H1 (cell line): ENCODE measurements at regions not wholly inside any gene's neighbourhood (a gene's known extent, or its start where the extent isn't known, plus 50 kb on each side); places are given as distances from the start of the nearest gene placed in this dataset.

Experiments used
- CTCF ChIA-PET: fragments of 300-600 bp; sonication (Branson Sonifier 250); formaldehyde crosslinking; loops from one replicate; lab custom pipeline; 2021; ENCODE audit not compliant: partially characterized antibody; lab: Charles Lee
- POLR2A ChIA-PET: fragments of 300-600 bp; sonication (Branson Sonifier 250); formaldehyde crosslinking; loops from one replicate; lab custom pipeline; 2021; ENCODE audit warnings: inconsistent platforms; ENCODE audit not compliant: partially characterized antibody; lab: Charles Lee
- DNase-seq, 2 experiments: peaks; one replicate each; pipeline versions ENCODE4 v3.0.0 to v3.0.0-alpha.2; 2010 to 2022; ENCODE audit warnings: low spot score in 2 of 2, low read depth in 1 of 2, mixed read lengths in 1 of 2
- FAIRE-seq: peaks from 2 replicates; lab custom pipeline; 2011; peaks lifted over from hg19 to GRCh38; lab: Jason Lieb, UNC
- H2AFZ ChIP-seq: 2 replicates; pipeline ENCODE4 v1.8.1; 2012; ENCODE audit warnings: low read length, inconsistent platforms
- H2AK5ac ChIP-seq: 2 replicates; pipeline ENCODE4 v1.6.1; 2013; ENCODE audit warnings: low read depth, low read length
- H2BK120ac ChIP-seq: replicated peaks from 2 replicates; pipeline ENCODE3; 2013; ENCODE audit warnings: low read depth, low read length, inconsistent platforms
- H2BK12ac ChIP-seq: 2 replicates; pipeline ENCODE4 v1.6.1; 2013; ENCODE audit warnings: low read depth, low read length
- H2BK15ac ChIP-seq: 2 replicates; pipeline ENCODE4 v1.6.1; 2013; ENCODE audit warnings: low read length
- H2BK20ac ChIP-seq: 2 replicates; pipeline ENCODE4 v1.6.1; 2013; ENCODE audit warnings: low read length
- H2BK5ac ChIP-seq: 2 replicates; pipeline ENCODE4 v1.6.1; 2013; ENCODE audit warnings: low read depth, low read length
- H3K14ac ChIP-seq: 2 replicates; pipeline ENCODE4 v1.6.1; 2013; ENCODE audit warnings: inconsistent platforms; ENCODE audit not compliant: insufficient read length
- H3K18ac ChIP-seq: 2 replicates; pipeline ENCODE4 v1.6.1; 2013; ENCODE audit warnings: low read length; ENCODE audit errors: extremely low read depth
- H3K23ac ChIP-seq: 2 replicates; pipeline ENCODE4 v1.6.1; 2013; ENCODE audit warnings: inconsistent platforms; ENCODE audit not compliant: insufficient read length
- H3K23me2 ChIP-seq: 2 replicates; pipeline ENCODE4 v1.6.1; 2013; ENCODE audit warnings: low read depth, low read length
- H3K27ac ChIP-seq: 2 replicates; pipeline ENCODE4 v1.6.1; 2011; ENCODE audit warnings: low read depth, low read length, inconsistent platforms
- H3K27me3 ChIP-seq, 4 experiments: replicated peaks in 1 of 4; 1 replicate in 1 of 4; 2 replicates in 3 of 4; pipeline versions ENCODE4 v1.6.1 to v1.8.1; 2011 to 2013; ENCODE audit warnings: low read length in 3 of 4, mild to moderate bottlenecking in 3 of 4, inconsistent platforms in 2 of 4, mixed read lengths in 2 of 4, moderate library complexity in 1 of 4; ENCODE audit not compliant: control insufficient read depth in 3 of 4, insufficient read depth in 3 of 4; ENCODE audit errors: extremely low read depth in 1 of 4
- H3K36me3 ChIP-seq, 4 experiments: 2 replicates each; pipeline versions ENCODE4 v1.6.1 to v1.8.1; 2011 to 2013; ENCODE audit warnings: mild to moderate bottlenecking in 4 of 4, low read length in 3 of 4, moderate library complexity in 2 of 4, control low read depth in 1 of 4, inconsistent platforms in 1 of 4; ENCODE audit not compliant: insufficient read depth in 4 of 4, control insufficient read depth in 2 of 4
- H3K4ac ChIP-seq: replicated peaks from 2 replicates; pipeline ENCODE3; 2013; ENCODE audit warnings: low read length, low read depth, mixed read lengths, inconsistent platforms; ENCODE audit not compliant: insufficient read length
- H3K4me1 ChIP-seq, 4 experiments: replicated peaks in 1 of 4; 1 replicate in 1 of 4; 2 replicates in 3 of 4; pipeline versions ENCODE4 v1.6.1 to v1.8.1; 2011 to 2013; ENCODE audit warnings: low read length in 3 of 4, inconsistent platforms in 2 of 4, mixed read lengths in 1 of 4; ENCODE audit not compliant: insufficient read depth in 4 of 4, control insufficient read depth in 3 of 4
- H3K4me2 ChIP-seq, 2 experiments: 2 replicates each; pipeline versions ENCODE4 v1.6.1 to v1.8.1; 2011 to 2013; ENCODE audit warnings: low read depth in 2 of 2, low read length in 2 of 2, control low read depth in 1 of 2, inconsistent platforms in 1 of 2, mild to moderate bottlenecking in 1 of 2; ENCODE audit not compliant: insufficient read depth in 1 of 2
- H3K4me3 ChIP-seq, 4 experiments: fragments of 200-600, 300-600 bp in 1 of 4; sonication (generic), shearing (Covaris generic), sonication (Bioruptor Twin) in 1 of 4; 2 replicates each; pipeline versions ENCODE4 v1.5.1 to v1.8.1; 2011 to 2016; ENCODE audit warnings: low read length in 4 of 4, low read depth in 3 of 4, control low read depth in 2 of 4, inconsistent platforms in 2 of 4, mild to moderate bottlenecking in 2 of 4, mixed read lengths in 1 of 4, moderate library complexity in 1 of 4; ENCODE audit not compliant: insufficient read depth in 2 of 4; ENCODE audit errors: extremely low read depth in 1 of 4
- H3K56ac ChIP-seq: replicated peaks from 2 replicates; pipeline ENCODE3; 2013; ENCODE audit warnings: low read depth, mild to moderate bottlenecking, mixed read lengths, low read length, inconsistent platforms; ENCODE audit not compliant: insufficient read length
- H3K79me1 ChIP-seq: 2 replicates; pipeline ENCODE4 v1.6.1; 2013; ENCODE audit warnings: low read depth, low read length, control low read depth
- H3K79me2 ChIP-seq, 2 experiments: 2 replicates each; pipeline versions ENCODE4 v1.6.1 to v1.8.1; 2012 to 2013; ENCODE audit warnings: low read length in 2 of 2, mild to moderate bottlenecking in 2 of 2, inconsistent platforms in 1 of 2; ENCODE audit not compliant: insufficient read depth in 2 of 2, control insufficient read depth in 1 of 2
- H3K9ac ChIP-seq, 4 experiments: replicated peaks in 1 of 4; 1 replicate in 1 of 4; 2 replicates in 3 of 4; pipeline versions ENCODE4 v1.6.1 to v1.8.1; 2011 to 2013; ENCODE audit warnings: low read depth in 3 of 4, low read length in 3 of 4, control low read depth in 2 of 4, mild to moderate bottlenecking in 2 of 4, moderate library complexity in 2 of 4, inconsistent platforms in 1 of 4; ENCODE audit errors: extremely low read depth in 1 of 4
- H3K9me3 ChIP-seq, 2 experiments: 2 replicates each; pipeline versions ENCODE4 v1.6.1 to v1.8.1; 2012 to 2013; ENCODE audit warnings: mild to moderate bottlenecking in 2 of 2, moderate library complexity in 2 of 2, control low read depth in 1 of 2, inconsistent platforms in 1 of 2, low read depth in 1 of 2, low read length in 1 of 2, mixed read lengths in 1 of 2; ENCODE audit not compliant: insufficient read depth in 2 of 2
- H4K20me1 ChIP-seq, 2 experiments: replicated peaks in 1 of 2; 2 replicates each; pipeline versions ENCODE3 to v1.8.1; 2011 to 2013; ENCODE audit warnings: inconsistent platforms in 2 of 2, low read length in 2 of 2, mild to moderate bottlenecking in 1 of 2; ENCODE audit not compliant: insufficient read depth in 2 of 2, control insufficient read depth in 1 of 2
- H4K5ac ChIP-seq: 2 replicates; pipeline ENCODE4 v1.6.1; 2013; ENCODE audit warnings: low read length, low read depth, mixed read lengths, inconsistent platforms; ENCODE audit not compliant: insufficient read length
- H4K8ac ChIP-seq: 2 replicates; pipeline ENCODE4 v1.8.0; 2013; ENCODE audit warnings: mild to moderate bottlenecking, moderate library complexity, low read length, inconsistent platforms; ENCODE audit not compliant: insufficient read depth; ENCODE audit errors: extremely low read depth
- H4K91ac ChIP-seq: replicated peaks from 2 replicates; pipeline ENCODE3; 2013; ENCODE audit warnings: low read length, mixed read lengths, inconsistent platforms; ENCODE audit not compliant: insufficient read length
- BRCA1 ChIP-seq: IDR thresholded peaks from 2 replicates; pipeline ENCODE4 v1.6.1; 2012; ENCODE audit warnings: low read depth, low read length, improper control_type of control experiment
- CEBPB ChIP-seq: IDR thresholded peaks from 2 replicates; pipeline ENCODE4 v1.6.1; 2012; ENCODE audit warnings: low read depth, low read length
- EGR1 ChIP-seq: IDR thresholded peaks from 2 replicates; pipeline ENCODE4 v1.6.1; 2011; ENCODE audit warnings: low read depth, low read length, borderline replicate concordance
- EP300 ChIP-seq, 2 experiments: IDR thresholded peaks; 1 replicate in 1 of 2; 2 replicates in 1 of 2; pipeline ENCODE4 v1.6.1; 2011 to 2012; ENCODE audit warnings: low read depth in 2 of 2, low read length in 2 of 2, mild to moderate bottlenecking in 2 of 2, borderline replicate concordance in 1 of 2, inconsistent platforms in 1 of 2, moderate library complexity in 1 of 2
- MAFK ChIP-seq: IDR thresholded peaks from 2 replicates; pipeline ENCODE4 v1.6.1; 2012; ENCODE audit warnings: low read depth, mild to moderate bottlenecking, improper control_type of control experiment, low read length
- NANOG ChIP-seq: IDR thresholded peaks from 2 replicates; pipeline ENCODE4 v1.6.1; 2011; ENCODE audit warnings: low read length, low read depth, mild to moderate bottlenecking, inconsistent platforms; ENCODE audit not compliant: insufficient read depth, poor library complexity, severe bottlenecking
- PHF8 ChIP-seq: fragments of 200-600 bp; sonication (generic); conservative IDR thresholded peaks from 2 replicates; pipeline ENCODE4 v1.7.1; 2012; ENCODE audit warnings: low read depth, mild to moderate bottlenecking, inconsistent platforms, low read length, moderate library complexity
- SRF ChIP-seq: IDR thresholded peaks from 2 replicates; pipeline ENCODE4 v1.6.1; 2011; ENCODE audit warnings: mild to moderate bottlenecking, low read depth, low read length, moderate library complexity
- TAF7 ChIP-seq: optimal IDR thresholded peaks from 2 replicates; pipeline ENCODE3; 2011; ENCODE audit warnings: low read depth, mild to moderate bottlenecking, inconsistent platforms, low read length, moderate library complexity, borderline replicate concordance
- TBP ChIP-seq: IDR thresholded peaks from 2 replicates; pipeline ENCODE4 v1.6.1; 2011; ENCODE audit warnings: low read depth, low read length, improper control_type of control experiment
- WGBS, 2 experiments: shearing (Covaris generic) in 1 of 2; methylation state at CpG; one replicate each; pipeline versions ENCODE4 v1.1.6 to v1.1.7; 2013 to 2015; ENCODE audit warnings: low lambda C conversion rate in 2 of 2, mixed read lengths in 2 of 2, inconsistent platforms in 1 of 2, low coverage in 1 of 2, missing lambda C conversion rate in 1 of 2; ENCODE audit not compliant: insufficient replicate concordance in 2 of 2, insufficient coverage in 1 of 2, insufficient read length in 1 of 2; ENCODE audit errors: extremely low coverage in 1 of 2, missing lambda C conversion rate in 1 of 2; 5-methylcytosine and 5-hydroxymethylcytosine counted together

DNA sequence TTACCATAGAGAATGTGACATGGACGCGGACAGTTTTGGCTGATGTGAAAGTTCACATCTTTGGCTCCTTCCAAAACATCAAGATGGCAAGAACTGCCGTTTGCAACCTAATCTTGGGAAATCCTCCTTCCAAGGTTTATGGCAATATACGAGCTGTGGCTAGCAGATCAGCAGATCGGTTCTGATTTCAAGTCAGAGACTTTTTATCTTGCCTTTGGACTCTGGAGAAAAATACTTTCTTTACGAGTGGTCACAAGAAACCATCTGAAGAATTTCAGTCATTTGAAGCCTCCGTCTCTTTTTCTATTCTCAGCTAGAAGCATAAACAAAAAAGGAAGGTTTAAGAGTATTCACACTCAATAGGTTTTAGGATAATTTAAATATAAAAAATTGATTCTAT, 153.5 kb upstream of the MEIS2 start:
- H3K23me2 ChIP-seq = peaks cover 2% of the 10 kb centered on the region; the same call in 1 of the 2 replicates
- no peak for DNase-seq
- H3K9ac ChIP-seq = no peak overlapping the region
- H3K9me3 ChIP-seq = no peaks in the 10 kb centered on the region
- no peak overlapping the region for H2AK5ac ChIP-seq
- no peaks in the 10 kb centered on the region for H3K79me1 ChIP-seq
- H3K27ac ChIP-seq = no peak overlapping the region
- H3K27me3 ChIP-seq = no peaks in the 10 kb centered on the region
- ChIA-PET POLR2A (no interaction called here), CTCF (interaction anchor here (0.7 to 1.2 kb wide), 2 partner anchors 37 to 434 kb away, joined by 3 read pairs; no protein-coding TSS in a partner anchor)
- no peak overlapping the region for H2BK120ac ChIP-seq
- H4K91ac ChIP-seq = no peak overlapping the region
- no peaks in the 10 kb centered on the region for H4K20me1 ChIP-seq
- H4K8ac ChIP-seq = no peak overlapping the region
- no peak overlapping the region for H4K5ac ChIP-seq
- H2BK15ac ChIP-seq = no peak overlapping the region
- H3K4me3 ChIP-seq = no peak overlapping the region
- 0 out of 2 replicates have a peak overlapping the region, but pooled peaks have one; percentile 20 for H2AFZ ChIP-seq
- no peak overlapping the region for H3K4ac ChIP-seq
- no peak overlapping the region for H3K4me2 ChIP-seq
- WGBS, 2 experiments = 93% methylated on average over 7 of the region's 7 CpGs; no CpG with 5 or more reads in 1 of the 2 experiments
- no peak overlapping the region for H3K18ac ChIP-seq
- no peak for FAIRE-seq
- H2BK5ac ChIP-seq = no peak overlapping the region
- H2BK12ac ChIP-seq = no peak overlapping the region
- no peak overlapping the region for H3K56ac ChIP-seq
- H3K79me2 ChIP-seq = no peaks in the 10 kb centered on the region
- H2BK20ac ChIP-seq = no peak overlapping the region
- H3K36me3 ChIP-seq = no peaks in the 10 kb centered on the region
- TF ChIP-seq EGR1 (no peak), SRF (no peak), MAFK (no peak), EP300 (IDR thresholded peaks at IDR 0.05; ENCODE audit: borderline replicate concordance in 1 of 2, low read depth in 2 of 2, low read length in 2 of 2) (no peak), BRCA1 (no peak), NANOG (no peak), TBP (no peak), CEBPB (no peak), TAF7 (no peak), PHF8 (no peak)
- H3K14ac ChIP-seq = no peak overlapping the region
- H3K23ac ChIP-seq = no peak overlapping the region
- H3K4me1 ChIP-seq = no peaks in the 10 kb centered on the region
